ENCODE measurements at regions not wholly inside any gene's neighbourhood (a gene's known extent, or its start where the extent isn't known, plus 50 kb on each side); places are given as distances from the start of the nearest gene placed in this dataset.

GRCh38 chr10:29918623-29919400 lies 140.6 kb downstream of the JCAD start:
- TF ChIP-seq, protein P1, sequence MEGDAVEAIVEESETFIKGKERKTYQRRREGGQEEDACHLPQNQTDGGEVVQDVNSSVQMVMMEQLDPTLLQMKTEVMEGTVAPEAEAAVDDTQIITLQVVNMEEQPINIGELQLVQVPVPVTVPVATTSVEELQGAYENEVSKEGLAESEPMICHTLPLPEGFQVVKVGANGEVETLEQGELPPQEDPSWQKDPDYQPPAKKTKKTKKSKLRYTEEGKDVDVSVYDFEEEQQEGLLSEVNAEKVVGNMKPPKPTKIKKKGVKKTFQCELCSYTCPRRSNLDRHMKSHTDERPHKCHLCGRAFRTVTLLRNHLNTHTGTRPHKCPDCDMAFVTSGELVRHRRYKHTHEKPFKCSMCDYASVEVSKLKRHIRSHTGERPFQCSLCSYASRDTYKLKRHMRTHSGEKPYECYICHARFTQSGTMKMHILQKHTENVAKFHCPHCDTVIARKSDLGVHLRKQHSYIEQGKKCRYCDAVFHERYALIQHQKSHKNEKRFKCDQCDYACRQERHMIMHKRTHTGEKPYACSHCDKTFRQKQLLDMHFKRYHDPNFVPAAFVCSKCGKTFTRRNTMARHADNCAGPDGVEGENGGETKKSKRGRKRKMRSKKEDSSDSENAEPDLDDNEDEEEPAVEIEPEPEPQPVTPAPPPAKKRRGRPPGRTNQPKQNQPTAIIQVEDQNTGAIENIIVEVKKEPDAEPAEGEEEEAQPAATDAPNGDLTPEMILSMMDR (IDR thresholded peaks at IDR 0.05; ENCODE audit: low read depth, low read length) = no peak
- H3K4me3 ChIP-seq (ENCODE audit: low read depth, low read length) = no peak overlapping the region

GRCh38 chr10:29917311-29917710 lies 142.1 kb downstream of the JCAD start:
- H3K4me3 ChIP-seq (ENCODE audit: low read depth, low read length) = no peak overlapping the region
- TF ChIP-seq, protein P1 (IDR thresholded peaks at IDR 0.05; ENCODE audit: low read depth, low read length) = no peak

GRCh38 chr10:29916669-29917068 lies 142.7 kb downstream of the JCAD start:
- TF ChIP-seq, protein P1 (IDR thresholded peaks at IDR 0.05; ENCODE audit: low read depth, low read length) = no peak
- no peak overlapping the region for H3K4me3 ChIP-seq (ENCODE audit: low read depth, low read length)

GRCh38 chr10:29914986-29915785 lies 144.2 kb downstream of the JCAD start:
- no peak overlapping the region for H3K4me3 ChIP-seq (ENCODE audit: low read depth, low read length)
- TF ChIP-seq, protein P1 (IDR thresholded peaks at IDR 0.05; ENCODE audit: low read depth, low read length) = no peak

DNA sequence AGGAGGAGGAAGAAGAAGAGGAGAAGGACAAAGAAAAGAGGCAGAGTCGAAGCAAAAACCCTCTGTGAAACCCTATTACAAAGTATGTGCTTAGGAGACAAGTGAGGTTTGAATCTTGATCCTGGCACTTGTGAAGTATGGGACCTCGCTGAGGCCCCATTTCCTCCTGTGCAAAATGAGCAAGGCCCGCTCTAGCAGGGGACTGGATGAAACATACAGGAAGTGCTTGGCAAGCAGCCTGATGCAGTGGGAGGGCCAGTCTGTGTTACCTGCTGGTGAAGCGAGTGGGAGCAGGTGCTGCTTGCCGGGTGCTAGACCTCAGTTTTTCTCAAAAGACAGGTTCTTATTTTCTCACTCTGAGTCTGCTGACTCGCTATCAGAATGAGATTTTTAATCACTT lies 150.4 kb downstream of the JCAD start:
- H3K4me3 ChIP-seq (ENCODE audit: low read depth, low read length) = no peak overlapping the region
- TF ChIP-seq, protein P1 (IDR thresholded peaks at IDR 0.05; ENCODE audit: low read depth, low read length) = no peak

- TF ChIP-seq, protein P1 (IDR thresholded peaks at IDR 0.05; ENCODE audit: low read depth, low read length) = no peak
- no peak overlapping the region for H3K4me3 ChIP-seq (ENCODE audit: low read depth, low read length)
Observed at GRCh38 chr10:29900865-29901264, 158.5 kb downstream of the JCAD start.

Data from WI38 (cell line).